ACC112 (cell line): ENCODE measurements at regions not wholly inside any gene's neighbourhood (a gene's known extent, or its start where the extent isn't known, plus 50 kb on each side); places are given as distances from the start of the nearest gene placed in this dataset.

ENCODE experiments used
- H2AFZ ChIP-seq: fragments of 200-600 bp; sonication (generic); one replicate; pipeline ENCODE4 v1.6.0; 2017; ENCODE audit warnings: antibody characterized with exemption, low read length; ENCODE audit not compliant: unreplicated experiment
- H3K27ac ChIP-seq: fragments of 200-600 bp; sonication (generic); 2 replicates; pipeline ENCODE4 v1.5.1; 2014; ENCODE audit warnings: low read depth, mild to moderate bottlenecking, antibody characterized with exemption, low read length, moderate library complexity
- H3K27me3 ChIP-seq: fragments of 200-600 bp; sonication (generic); 2 replicates; pipeline ENCODE4 v1.6.1; 2014; ENCODE audit warnings: mild to moderate bottlenecking, antibody characterized with exemption, low read length, moderate library complexity, mixed read lengths; ENCODE audit not compliant: insufficient read depth
- H3K36me3 ChIP-seq: fragments of 200-600 bp; sonication (generic); 2 replicates; pipeline ENCODE4 v1.6.1; 2016; ENCODE audit warnings: mild to moderate bottlenecking, antibody characterized with exemption, low read length, moderate library complexity, mixed read lengths; ENCODE audit not compliant: insufficient read depth
- H3K4me1 ChIP-seq: fragments of 200-600 bp; sonication (generic); one replicate; pipeline ENCODE4 v1.6.1; 2016; ENCODE audit warnings: low read length, mixed read lengths; ENCODE audit not compliant: insufficient read depth, unreplicated experiment, control insufficient read depth
- H3K4me3 ChIP-seq: fragments of 200-600 bp; sonication (generic); 2 replicates; pipeline ENCODE4 v1.5.1; 2014; ENCODE audit warnings: mild to moderate bottlenecking, low read depth, low read length
- H3K79me2 ChIP-seq: fragments of 200-600 bp; sonication (generic); one replicate; pipeline ENCODE4 v1.6.0; 2016; ENCODE audit warnings: low read length; ENCODE audit not compliant: control insufficient read depth, unreplicated experiment, insufficient read depth

GRCh38 chr20:6184086-6184485, 61.3 kb upstream of the FERMT1 start:
- H3K27ac ChIP-seq: no peak overlapping the region

GRCh38 chr20:6180531-6180930, 57.7 kb upstream of the FERMT1 start:
- no peak overlapping the region for H3K4me3 ChIP-seq
- no peaks in the 10 kb centered on the region for H3K4me1 ChIP-seq
- H3K79me2 ChIP-seq: no peaks in the 10 kb centered on the region
- no peak overlapping the region for H3K27ac ChIP-seq
- H3K36me3 ChIP-seq: no peaks in the 10 kb centered on the region
- H2AFZ ChIP-seq: no peak overlapping the region
- peaks cover 43% of the 10 kb centered on the region for H3K27me3 ChIP-seq

More at GRCh38 chr20:6184086-6184485, 61.3 kb upstream of the FERMT1 start:
- Histone ChIP-seq H3K27me3 (peaks cover 35% of the 10 kb centered on the region; the same call in 1 of the 2 replicates), H3K4me1 (no peaks in the 10 kb centered on the region), H2AFZ (no peak overlapping the region), H3K79me2 (no peaks in the 10 kb centered on the region), H3K4me3 (no peak overlapping the region), H3K36me3 (no peaks in the 10 kb centered on the region)

- Histone ChIP-seq H3K27me3 (peaks cover 45% of the 10 kb centered on the region), H3K4me1 (no peaks in the 10 kb centered on the region), H3K36me3 (no peaks in the 10 kb centered on the region), H3K4me3 (no peak overlapping the region), H3K27ac (no peak overlapping the region), H2AFZ (no peak overlapping the region), H3K79me2 (no peaks in the 10 kb centered on the region)
These were observed 55.7 kb upstream of the FERMT1 start for GRCh38 chr20:6178537-6178936.

- no peak overlapping the region for H3K4me3 ChIP-seq
- no peaks in the 10 kb centered on the region for H3K36me3 ChIP-seq
- no peak overlapping the region for H3K27ac ChIP-seq
- H3K79me2 ChIP-seq: no peaks in the 10 kb centered on the region
- H2AFZ ChIP-seq: no peak overlapping the region
- no peaks in the 10 kb centered on the region for H3K4me1 ChIP-seq
- peaks cover 43% of the 10 kb centered on the region for H3K27me3 ChIP-seq
These were observed 50.7 kb upstream of the FERMT1 start for GRCh38 chr20:6173481-6173880.
